GM18858 (cell line): ENCODE measurements at regions not wholly inside any gene's neighbourhood (a gene's known extent, or its start where the extent isn't known, plus 50 kb on each side); places are given as distances from the start of the nearest gene placed in this dataset.
A peak's percentile ranks its signal among the peaks of the same experiment; 100 is the strongest.
"Not testable (repeated sequence)": the region's sequence is repeated elsewhere in the genome, so short reads cannot be mapped to it uniquely, and the experiment has no call there.

ENCODE experiments used
- ATAC-seq: cut with Tn5 transposase; IDR thresholded peaks from one replicate; pipeline ENCODE4 v1.9.1; 2021; ENCODE audit not compliant: unreplicated experiment

DNA sequence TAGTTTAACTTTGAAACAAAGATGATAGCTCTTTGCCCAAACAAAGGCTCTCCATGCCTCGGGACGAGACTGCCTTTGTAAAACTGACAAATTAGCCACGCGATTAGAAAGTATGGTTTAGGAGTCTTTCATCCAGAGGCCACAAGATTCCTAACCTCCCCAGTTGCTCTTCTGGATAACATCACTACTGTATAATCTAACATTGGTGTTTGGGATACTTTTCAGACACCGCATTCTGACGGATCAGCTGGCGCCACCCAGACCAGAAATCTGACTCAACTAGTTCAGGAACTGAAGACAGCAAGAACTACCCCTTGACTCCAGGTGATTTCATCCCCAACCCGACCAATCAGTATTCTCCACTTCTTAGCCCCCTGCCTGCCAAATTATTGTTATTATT is 98.1 kb upstream of the TEX13D start:
- ATAC-seq, result no peak

DNA sequence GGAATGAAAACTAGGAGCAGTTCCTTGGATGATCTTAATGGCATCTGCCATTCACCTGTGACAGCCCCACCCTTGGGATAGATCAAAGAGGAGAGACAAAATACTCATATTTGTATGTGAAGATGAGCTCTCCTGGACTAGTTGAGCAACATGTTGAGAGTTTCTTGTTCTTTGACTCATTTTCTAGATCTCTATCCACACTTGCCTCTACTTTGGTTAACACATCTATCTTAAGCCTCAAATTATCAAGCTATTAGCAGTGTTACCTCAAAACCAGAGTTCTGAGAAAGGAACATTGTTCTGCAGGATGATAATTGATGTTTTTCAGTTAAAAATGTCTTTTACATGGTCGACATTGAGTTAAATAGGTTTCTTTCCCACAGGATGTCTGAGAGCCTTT is 94.2 kb upstream of the TEX13D start:
- no peak for ATAC-seq

DNA sequence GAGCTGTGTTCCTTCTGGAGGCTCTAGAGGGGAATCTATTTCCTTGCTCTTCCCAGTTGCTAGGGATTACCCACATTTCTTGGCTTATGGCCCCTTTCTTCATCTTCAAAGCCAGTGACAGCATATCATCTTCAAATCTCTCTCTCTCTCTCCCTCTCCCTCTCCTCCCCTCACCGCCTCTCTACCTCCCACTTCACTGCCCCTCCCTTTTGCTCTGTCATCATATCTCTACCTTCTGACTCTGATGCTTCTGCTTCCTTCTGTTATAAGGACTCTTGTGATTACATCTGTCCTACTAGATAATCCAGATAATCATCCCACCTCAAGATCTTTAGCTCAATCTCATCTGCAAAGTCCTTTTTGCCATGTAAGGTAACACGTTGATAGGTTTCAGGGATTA is 93.1 kb upstream of the TEX13D start:
- no peak for ATAC-seq

DNA sequence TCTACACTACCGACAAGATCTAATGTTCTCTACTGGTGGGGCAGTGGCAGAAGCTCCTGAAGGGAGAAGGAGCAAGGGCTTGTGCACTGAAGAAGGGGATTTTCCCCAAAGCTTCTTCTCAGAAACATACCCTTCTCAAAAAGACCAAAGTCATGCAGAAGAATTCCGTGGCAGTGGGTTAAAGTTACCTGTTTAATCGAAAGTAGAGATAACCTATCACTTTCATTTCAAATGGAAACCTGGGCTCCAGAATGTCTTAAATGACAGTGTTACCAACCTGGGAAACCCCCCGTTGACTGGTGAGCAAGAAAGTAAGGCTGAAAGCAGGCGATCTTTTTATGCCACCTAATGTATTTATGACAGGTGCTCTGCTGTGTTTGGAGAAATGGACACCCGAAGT is 92.5 kb upstream of the TEX13D start:
- ATAC-seq, result peak; percentile 90

DNA sequence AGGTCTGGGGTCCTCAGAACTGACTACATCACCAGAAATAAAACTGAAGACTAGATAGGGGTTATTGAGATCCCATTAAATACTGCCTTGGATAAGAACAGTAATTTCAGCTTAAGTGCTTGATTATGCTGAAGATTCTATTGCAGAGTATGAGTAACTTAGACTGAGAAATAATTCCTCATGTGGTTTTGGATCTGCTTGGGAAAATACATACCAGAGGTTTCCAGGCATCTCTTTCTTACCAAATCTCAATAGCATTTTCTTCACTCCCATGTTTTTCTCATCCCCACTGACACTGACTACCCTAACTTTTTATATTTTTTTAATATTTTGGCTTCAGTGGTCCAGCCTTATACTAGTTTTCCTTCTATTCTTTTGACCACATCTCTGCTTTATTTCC is 92.0 kb upstream of the TEX13D start:
- ATAC-seq, result no peak

DNA sequence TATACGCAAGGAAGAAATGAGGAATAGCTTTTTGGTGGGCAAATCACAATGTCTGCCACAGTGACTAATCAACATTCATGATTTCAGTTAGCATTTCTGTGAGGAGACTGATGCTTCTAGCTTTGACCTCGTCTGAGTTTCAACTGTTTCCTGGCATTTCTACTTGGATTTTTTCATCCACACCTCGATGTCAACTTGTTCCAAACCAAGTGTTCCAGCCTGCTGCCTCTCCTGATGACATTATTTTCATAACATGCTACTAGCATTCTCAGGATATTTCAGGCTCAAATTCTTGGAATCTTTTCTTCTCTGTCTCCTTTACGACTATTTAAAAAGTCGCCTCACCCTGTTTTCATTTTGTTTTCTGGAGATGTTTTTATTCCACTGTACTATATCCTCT is 90.3 kb upstream of the TEX13D start:
- ATAC-seq, result no peak

DNA sequence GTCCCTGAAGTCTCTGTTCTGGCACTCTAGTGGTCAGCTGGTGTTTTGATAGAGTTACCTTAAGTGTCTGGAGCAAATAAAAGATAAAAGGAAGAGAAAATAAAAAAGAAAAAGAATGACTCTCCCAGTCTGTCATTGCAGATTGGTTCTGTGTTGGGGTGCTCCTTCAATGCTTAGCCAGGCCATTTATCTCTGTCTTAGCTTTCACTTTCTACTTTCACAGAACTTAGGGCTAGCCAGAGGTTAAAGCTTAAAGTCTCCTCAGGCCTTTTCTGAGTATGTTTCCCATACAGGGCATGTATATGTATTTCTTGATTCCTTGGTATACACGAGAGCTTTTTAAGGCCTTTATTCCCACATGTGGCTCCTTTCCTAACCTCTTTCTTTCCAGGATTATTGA is 83.1 kb upstream of the TEX13D start:
- ATAC-seq, result no peak

DNA sequence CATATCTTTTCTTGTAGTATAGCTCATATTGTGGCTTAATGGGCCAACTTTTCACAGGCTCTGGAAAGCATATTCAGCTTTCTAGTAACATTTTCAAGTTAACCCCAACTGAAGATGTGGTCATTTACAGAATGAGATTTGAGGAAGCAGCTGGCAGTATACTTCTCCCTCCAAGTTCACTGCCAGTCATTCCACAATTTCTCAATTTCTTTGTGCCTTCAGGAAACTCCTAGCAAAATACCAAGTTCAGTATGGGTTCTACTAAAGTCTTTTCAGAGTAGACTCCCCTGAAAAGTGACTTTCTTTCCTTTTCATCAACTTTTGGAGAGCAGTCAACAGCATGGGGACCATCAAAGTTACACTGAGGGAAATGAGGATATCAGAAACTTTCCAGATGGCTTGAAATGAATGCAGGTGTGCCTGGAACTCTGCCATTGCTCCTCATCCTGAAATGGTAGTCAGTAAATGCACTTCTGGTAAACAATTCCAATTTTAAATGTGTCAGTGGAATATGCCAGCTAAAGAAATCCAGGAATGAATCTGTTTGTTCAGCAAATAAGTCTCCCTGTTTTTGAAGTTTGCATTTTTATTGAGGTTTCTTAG is 81.5 kb upstream of the TEX13D start:
- no peak for ATAC-seq

DNA sequence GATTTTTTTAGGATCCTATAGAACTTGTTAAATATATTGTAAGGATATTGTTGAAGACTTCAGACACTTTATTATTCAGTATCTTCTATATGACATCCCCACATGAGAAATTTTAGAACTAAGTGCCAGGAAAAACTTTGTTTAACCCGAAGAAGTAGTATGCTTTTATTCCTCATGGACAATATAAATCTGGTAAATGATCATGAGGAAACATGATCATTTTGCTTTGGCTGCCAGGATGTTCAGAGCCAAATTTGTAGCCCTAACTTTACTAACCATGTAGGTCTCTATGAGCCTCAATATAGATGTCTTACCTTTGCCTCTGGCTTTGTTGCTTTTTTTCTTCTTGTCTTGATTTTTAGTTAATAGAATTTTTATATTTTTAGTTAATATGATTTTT is 77.8 kb upstream of the TEX13D start:
- no peak for ATAC-seq

DNA sequence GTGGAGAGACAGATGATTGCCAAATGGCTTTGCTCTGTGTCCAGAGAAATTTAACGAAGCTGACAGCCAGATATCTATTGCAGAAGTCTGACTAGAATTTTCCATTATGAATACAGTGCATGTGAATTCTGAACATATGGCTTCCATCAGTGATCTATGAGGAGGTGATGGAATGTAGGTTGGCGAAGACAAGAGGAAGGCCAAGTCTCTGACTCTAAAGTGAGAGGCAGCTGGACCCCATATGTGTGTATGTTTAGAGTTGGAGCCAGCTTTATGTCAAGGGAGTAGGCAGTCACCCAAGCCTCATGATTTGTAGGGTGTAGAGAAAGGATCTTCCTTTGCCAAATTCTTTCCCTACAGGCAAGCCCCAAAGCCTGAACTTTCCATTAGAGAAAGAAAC is 76.2 kb upstream of the TEX13D start:
- no peak for ATAC-seq

DNA sequence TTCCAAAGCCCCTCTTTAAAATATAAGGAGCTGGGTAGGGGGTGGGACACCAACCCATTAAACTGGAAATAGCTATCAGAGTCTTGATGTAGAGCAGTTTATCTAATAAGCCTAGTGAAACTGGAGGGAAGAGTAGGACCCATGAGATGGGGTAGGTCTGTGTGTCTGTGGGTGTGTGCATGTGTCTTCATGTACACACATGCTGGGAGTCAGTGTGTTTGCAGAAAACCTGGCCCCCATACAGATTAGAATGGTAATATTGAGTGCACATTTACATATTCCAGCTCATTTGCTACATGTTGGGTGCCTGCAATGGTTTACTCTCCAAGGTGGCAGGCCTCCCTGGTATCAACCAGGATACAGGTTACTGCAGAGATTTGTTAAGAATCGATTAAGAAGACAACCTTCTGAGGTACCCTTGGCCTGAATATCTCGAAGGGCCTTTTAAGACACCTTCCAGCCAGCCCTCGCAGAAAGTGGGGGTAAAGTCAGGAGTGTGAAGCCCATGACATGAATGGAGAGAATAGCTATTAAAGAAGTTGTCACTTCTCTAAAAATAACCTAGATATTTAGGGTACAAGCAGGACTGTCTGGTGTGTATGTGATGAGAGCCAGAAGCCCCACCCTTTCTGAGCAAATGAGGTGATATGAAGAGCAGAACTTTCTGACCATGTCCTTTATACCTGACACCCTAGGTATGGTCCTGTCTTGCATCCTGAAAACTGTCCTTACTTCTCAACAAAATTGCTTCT is 75.7 kb upstream of the TEX13D start:
- no peak for ATAC-seq

DNA sequence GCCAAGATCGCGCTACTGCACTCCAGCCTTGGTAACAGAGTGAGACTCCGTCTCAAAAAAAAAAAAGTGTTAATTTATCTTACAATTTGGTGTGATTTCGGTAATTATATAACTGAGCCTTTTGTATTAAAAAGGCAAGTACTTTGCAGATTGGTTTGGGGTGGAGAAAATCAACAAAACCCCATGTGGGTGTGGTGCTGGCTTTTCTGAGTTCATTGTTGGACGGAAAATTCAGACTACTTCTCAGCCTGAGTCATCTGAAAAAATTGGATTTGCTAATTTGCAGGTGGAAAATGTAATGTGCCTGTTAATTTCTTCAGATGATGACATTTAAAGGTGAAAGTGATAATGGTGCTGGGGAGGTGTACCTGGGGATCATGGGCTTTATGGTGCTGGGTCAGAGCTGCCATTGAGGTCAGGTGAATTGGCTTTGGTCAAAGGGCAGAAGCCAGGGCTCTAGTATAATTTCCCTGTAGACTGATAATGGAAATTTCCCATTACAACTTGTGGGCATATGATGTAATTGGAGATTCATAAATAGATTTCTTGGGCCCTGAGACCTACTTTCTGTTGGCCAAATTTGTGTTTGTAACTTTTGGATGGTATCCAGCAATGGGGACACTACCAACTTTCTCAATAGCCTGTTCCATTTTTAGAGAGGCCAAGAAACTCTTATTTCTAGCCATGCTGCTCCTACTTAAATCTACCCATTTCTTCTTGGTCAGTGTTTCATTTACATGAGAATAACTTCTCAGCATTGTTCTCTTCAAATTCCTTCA is 74.3 kb upstream of the TEX13D start:
- no peak for ATAC-seq

DNA sequence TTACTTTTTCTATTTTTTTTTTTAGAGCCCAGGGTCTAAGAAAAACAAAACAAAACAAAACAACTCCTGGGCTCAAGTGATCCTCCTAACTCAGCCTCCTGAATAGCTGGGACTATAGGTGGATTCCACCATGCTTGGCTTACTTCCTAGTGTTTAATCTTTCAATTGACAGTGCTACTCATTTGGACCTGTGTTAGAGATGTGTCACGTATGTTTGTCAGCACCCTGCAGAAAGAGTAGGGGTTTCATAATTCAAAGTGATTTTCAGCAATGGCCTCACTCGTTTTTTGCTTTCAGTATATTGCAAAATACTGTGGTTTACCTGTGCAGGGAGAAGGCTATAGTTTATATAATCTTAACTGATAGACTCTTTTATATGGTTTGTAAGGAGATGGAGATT is 71.6 kb upstream of the TEX13D start:
- no peak for ATAC-seq

DNA sequence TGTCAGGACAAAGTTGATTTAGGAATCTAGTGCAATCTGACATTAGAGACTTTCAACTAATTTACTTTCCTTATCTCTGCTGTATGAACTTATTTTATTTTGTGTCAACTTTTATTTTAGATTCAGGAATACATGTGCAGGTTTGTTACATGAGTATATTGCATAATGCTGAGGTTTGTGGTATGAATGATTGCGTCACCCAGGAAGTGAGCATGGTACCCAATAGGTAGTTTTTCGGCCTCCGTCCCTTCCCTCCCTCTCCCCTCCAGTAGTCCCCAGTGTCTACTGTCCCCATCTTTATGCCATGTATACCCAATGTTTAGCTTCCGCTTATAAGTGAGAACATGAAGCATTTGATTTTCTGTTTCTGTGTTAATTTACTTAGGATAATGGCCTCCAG is 68.7 kb upstream of the TEX13D start:
- no peak for ATAC-seq

DNA sequence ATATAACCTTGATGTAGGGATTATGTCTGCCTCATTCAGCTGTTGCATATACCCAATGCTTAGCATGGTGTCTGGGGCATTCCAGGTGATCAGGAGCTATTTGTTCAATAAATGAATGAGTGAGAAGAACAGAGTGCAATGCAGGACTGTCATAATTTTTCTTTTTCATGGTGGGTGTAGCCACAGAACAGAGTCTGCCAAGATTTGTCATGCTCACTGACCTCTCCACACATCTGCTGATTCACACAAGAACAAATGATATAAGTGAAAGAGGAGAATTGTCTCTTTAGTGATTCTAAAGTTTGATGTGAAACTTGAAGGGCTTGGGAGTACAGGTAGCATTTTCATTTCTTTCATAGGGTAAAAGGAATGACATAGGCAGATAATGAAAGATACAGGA is 64.4 kb upstream of the TEX13D start:
- no peak for ATAC-seq

DNA sequence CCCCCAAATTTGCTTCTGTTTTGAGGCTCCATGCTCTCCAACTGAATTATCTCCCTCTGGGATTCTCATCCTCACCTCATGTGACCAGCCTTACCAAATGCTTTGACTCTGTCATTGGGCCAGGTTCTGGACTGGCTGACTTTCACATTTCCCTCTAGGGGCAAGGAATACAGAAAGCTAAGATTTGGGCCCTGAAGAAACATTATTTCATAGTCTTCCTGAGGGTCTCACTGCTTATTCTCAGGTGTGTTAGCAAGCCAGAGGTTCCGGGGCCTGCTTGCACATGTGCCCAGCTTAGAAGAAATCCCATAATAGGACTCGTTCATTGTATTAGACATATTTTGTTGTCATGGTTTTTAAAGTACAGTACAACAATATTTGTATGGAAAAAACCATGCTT is 62.6 kb upstream of the TEX13D start:
- ATAC-seq, result no peak

DNA sequence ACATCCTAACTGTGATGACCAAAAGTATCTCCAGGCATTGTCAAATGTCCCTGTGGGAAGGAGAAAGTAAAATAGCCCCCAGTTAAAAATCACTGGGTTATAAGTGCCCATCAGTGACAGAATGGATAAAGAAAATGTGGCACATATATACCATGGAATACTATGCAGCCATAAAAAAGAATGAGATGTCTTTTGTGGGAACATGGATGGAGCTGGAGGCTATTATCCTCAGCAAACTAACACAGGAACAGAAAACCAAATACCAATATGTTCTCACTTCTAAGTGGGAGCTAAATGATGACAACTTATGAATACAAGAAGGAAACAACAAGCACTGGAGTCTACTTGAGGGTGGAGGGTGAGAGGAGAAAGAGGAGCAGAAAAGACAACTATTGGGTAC is 60.9 kb upstream of the TEX13D start:
- ATAC-seq, result not testable (repeated sequence)

DNA sequence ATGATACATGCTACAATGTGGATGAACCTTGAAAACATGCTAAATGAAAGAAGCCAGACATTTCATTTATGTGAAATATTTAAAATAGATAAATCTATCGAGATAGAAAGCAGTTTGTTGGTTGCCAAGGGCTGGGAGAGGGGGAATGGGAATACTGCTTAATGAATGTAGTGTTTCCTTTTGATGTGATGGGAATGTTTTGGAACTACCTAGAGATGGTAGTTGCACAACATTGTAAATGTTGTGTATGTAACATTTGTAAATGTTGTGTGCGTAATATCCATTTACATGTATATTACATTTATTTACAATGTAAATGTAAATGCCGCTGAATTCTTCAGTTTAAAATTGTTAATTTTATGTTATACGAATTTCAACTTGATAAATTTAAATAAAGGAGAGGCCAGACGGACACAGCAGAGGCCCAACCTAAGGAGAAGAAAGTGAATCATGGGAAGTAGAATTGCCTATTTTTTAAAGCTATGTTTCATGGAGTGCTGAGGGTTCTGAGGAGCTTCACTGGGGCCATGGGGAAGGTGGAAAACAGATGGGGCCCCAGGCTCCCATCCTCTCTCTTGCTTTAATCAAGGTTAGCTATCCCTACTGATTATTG is 60.0 kb upstream of the TEX13D start:
- no peak for ATAC-seq

DNA sequence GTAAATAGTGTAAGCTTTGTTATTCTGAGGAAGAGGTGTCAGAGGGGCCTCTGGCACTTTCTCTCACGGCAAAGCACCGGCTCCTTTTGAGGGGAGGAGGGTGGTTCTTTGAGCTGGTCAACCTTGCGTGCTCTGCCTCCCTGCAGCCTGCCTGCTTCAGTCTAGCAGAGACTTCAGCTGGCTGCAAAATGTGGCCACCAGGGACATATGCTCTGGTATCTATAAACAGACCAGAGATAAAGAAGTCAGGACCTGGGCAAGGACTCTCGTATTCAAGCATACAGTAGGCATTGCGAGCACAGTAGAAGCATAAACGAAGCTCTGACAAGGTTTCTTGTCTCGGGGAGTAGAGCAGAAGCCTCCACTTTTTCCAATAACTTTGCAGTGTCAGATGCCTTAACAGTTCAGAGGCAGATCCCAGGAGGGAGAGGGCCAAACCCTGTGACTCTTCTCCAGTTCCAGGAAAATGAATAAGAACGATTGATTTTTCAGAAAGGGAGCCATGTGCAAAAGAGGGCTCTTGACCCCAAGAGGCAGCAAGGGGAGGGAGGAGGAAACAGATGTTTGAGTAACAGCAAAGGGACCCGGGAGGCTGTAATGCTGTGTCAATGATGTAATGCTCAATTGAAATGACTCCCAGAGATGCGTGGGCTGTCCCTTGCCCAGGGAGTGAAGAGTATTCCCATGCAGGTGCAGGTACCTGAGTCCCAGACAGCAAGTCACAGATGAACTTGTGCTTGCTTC is 57.9 kb upstream of the TEX13D start:
- ATAC-seq, result no peak

DNA sequence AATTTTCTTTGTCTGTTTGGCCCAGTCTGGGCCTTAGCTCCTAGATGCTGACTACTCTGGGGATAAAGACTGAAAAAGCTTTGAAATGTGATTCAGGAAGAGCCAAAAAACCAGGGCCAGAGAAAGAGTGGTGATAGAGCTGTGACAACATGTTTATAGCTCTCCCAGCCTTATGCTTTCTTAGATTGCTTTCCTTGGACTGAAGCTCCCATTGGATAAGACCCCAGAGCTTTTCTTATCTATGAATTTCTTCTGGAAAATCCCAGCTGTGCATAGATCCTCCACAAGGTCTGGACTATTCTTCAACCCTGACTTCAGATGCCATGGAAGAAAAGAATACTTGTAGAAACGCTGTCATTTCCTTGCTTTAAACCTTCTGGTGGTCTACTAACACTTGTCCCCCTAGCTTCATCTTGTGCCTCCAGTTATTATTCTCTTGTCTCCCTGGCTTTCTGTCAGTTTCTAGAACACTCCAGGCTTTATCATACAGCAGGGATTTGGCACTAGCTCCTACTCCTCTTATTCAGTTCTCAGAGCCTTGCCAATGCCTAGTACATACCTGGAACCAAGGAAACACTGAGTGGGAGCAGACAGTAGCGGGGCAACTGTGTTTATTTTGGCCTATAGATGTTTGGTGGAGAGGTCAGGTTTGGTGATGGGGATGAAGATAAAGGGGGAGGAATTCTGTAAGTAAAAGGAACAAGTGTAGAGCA is 57.1 kb upstream of the TEX13D start:
- no peak for ATAC-seq
